Renal cortex interstitium (tissue), 11 donors: ENCODE measurements at regions not wholly inside any gene's neighbourhood (a gene's known extent, or its start where the extent isn't known, plus 50 kb on each side); places are given as distances from the start of the nearest gene placed in this dataset.

Source experiments
- DNase-seq, 11 donors: peaks; one replicate each; pipeline ENCODE4 v3.0.0-alpha.2; 2013; ENCODE audit warnings: low read depth in 9 of 11, low spot score in 4 of 11; ENCODE audit errors: extremely low read depth in 1 of 11

DNA sequence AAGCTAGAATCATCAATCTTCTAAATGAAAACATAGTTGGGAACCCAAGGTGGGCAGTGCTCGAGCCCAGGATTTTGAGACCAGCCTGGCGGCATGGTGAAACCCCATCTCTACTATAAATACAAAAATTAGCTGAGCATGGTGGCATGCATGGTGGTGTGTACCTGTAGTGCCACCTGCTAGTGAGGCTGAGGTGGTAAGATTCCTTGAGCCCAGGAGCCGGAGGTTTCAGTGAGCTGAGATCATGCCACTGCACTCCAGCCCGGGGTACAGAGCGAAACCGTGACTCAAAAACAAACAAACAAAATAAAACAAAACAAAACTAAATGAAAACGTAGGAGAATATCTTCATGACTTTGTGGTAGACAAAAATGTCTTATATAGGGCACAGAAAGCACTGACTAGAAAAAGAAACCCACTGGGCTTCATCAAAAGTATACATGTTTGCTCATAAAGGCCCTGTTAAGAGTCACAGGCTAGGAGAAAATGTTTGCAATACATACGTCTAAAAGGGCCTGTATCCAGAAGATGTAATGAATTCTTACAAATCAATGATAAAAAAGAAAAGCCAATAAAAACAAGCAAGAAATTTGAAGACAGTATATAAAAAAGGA lies 353.6 kb downstream of the FGF9 start:
- DNase-seq, result no peak

DNA sequence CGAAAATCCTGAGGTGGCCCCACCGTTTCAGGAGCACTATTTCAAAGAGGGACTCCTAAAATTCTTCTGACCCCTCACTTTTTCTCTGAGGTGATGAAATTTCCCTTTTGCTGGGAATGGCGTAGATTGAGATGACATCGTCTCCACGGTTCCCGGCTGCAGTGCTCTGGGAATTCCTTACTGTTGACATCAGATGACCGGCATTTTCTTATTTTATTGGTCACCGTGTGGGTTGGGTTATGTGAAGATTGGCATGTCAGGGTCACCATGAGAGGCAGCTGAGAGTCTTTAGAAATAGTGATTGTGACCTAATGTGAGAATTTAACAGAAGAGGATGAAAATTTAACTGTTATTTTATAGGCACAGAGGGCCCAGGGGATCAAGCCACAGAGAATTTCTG lies 356.7 kb downstream of the FGF9 start:
- DNase-seq, result no peak

DNA sequence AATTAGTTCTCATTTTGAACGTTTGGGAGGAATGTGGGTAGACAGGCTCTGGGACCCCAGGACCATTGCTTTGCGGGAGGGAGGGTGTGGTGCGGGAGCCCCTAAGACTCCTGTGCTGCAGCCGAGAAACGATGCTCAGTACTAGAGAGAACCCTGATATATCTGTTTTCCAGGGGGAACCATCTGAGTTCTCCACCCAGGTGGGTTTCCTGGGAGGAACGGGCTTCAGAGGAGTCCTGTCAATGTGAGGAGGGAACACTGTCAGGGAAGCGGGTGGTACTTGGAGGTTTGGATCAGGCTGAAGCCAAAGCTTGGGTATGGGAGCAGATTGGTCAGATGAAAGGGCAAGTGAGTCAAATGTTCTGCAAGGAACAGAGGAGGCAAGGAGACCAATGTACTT lies 358.0 kb downstream of the FGF9 start:
- no peak for DNase-seq

DNA sequence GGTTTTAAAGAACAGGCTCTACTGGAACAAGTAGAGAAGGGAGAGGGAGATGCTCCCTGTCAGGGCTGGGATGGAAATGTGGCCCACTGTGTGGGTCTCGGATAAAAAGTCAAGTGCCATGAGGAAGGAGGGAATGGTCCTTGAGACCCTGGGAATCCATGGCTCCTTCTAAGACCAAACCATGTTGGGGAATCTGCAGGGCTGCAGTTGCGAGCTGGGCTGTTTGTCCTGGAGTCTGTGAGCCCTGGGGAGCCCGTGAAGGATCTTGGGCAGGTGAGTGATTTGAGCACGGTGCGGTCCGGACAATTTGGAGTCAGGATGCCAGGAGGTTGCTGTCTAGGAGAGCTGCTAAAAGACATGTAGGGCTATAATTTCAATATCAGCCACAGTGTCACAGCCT lies 359.4 kb downstream of the FGF9 start:
- no peak for DNase-seq

DNA sequence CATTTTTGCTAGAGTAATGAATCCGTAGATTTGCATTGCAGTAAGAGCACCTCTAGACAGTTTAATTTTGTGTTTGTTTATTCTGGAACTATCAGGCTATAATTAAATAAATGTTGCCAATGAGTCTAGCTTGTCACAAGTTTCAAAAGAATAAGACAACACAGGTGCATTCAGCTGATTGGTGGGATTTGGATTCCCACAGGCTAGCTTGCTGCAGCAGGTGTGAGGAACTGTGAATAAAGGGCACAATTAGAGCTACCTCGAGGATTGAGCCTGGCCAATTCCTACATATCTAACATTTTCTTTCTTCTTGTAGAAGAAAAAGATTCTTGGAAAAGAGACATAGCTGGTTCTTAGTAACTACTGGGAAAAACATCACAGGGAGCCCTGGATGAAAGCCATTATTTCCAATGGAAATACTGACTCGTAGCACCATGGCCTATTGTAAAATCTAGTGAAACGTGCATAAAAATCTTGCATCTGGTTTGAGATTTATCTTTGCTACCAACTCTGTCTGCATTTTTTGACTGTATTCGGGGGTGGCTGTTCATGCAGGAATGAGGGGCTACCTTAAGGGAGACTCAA lies 360.9 kb downstream of the FGF9 start:
- no peak for DNase-seq

DNA sequence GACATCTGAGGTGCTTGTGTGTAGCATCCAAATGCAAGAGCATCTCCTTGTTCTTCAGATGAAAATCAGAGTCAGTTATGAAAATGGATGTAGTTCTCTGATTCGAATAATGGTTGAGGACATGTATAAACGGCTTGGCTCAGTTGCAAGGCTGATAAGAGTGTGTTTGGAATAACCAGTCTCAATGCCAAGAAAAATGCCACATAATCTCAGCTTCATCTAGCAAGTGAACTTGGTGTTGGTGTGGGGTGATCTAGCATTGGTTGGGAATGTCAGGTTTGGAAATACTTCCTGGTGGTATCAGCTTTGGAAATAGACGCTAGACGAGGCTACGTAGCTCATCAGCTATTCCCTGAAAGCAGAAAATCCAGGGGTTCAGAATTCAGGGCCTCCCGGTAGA lies 362.0 kb downstream of the FGF9 start:
- no peak for DNase-seq

DNA sequence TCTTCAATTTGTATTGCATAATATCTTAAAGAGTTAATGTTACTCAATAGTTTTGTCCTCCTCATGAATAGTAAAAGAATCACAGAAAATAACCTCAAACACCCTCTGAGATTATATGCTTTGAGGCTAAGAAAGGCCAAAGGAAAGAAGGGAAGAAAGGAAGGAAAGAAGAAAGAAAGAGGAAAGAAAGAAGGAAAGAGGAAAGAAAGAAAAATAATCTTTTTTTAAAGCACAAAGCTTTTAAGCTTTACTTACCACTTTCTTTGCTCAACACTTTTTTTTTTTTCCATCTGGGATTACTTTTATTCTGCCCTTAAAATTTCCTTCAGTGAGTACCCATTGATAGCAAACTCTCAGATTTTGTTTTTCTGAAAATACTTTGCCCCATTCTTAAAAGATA lies 369.1 kb downstream of the FGF9 start:
- DNase-seq, result no peak

DNA sequence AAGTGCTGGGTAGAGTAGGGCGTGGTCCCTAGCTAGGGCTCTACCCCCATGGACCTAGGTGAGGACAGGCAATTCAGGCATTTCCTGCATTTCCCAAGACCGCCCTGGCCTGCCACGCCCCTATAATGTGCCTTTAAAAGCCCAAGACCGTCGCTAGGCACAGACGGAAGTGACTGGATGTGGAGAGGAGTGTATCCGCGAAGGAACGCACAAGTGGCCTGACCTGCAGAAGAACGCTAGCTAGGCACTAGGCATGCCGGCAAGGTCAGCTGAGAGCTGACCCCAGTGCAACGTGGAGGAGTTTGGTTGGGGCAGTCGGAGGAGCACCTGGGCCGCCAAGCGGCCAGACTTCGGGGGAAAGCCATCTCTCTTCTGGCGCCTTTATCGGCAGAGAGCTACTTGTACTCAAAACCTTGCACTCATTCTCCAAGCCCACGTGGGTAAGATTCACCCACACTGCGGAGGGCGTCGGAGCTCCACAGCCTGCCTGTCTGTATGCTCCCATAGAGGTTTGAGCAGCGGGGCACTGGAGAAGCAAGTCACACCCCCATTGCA lies 370.0 kb downstream of the FGF9 start:
- DNase-seq, result no peak

DNA sequence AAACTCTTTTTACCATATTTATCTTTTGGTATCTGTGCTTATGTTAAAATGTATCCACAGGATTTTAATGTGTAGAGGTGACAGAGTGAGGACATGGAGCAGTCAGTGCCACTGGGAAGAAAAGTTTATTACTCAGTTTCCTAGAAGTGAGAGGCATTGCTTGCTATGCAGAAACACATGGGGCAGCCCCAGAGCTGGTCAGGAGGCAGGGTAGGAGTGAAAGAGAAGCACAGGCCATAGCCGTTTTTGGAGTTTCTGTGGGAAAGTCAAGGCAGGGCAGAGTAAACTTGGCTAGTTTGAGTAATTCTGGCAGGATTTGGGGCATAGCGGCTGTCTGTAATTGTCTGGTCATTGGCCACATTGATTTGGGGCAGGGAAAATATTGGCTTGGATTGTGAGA lies 370.9 kb downstream of the FGF9 start:
- no peak for DNase-seq

DNA sequence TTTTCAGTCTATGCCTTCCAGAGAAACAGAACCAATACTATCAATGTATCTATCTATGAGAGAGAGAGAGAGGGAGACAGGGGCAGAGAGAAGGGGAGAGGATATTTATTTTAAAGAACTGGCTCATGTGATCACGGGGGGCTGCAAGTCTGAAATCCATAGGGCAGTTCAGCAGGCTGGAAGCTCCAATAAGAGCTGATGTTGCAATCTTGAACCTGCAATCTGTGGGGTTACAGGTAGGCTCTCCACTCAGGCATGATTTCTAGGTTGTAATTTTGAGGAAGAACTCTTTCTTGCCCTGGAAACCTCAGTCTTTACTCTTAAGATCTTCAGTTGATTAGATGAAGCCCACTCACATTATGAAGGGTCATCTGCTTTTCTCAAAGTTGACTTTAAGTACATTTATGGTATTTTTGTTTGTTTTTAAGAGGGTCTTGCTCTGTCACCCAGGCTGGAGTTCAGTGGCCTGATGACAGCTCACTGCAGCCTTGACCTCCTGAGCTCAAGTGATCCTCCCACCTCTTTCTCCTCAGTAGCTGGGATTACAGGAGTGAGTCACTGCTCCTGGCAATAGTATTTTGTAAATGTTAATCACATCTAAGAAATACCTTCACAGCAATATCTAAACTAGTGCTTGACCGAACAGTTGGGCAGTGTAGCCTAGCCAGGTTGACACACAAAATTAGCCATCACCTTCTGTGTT lies 376.4 kb downstream of the FGF9 start:
- DNase-seq, result no peak

DNA sequence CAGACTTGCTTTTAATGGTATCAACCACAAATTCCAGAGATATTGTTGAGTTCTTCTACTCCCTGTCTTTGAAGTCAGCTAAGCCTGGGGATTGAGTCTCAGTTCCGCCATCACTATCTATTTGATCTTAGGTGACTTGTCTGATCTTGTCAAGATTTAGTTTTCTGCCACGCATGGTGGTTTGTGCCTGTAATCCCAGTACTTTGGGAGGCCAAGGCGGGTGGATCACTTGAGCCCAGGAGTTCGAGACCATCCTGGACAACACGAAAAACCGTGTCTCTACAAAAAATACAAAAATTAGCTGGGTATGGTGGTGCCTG lies 376.9 kb downstream of the FGF9 start:
- DNase-seq, result no peak

DNA sequence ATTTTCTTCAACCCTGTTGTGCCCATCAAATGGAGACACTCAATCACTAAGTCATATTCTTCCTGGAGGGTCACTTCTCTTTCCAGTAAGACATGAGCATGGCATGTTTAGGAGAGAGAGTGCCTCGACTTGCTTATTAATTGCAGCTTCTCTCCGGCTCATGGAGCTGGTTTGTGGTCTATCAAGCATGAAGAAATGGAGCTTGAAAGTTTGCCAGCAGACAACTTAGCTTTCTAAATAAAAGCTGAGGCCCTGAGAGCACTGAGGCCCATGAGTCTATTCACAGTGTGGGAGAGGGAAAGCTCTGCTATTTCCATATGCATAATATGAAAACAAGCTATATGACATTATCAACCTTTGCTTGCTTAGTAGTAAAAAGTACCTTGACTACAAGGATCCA lies 378.5 kb downstream of the FGF9 start:
- no peak for DNase-seq

DNA sequence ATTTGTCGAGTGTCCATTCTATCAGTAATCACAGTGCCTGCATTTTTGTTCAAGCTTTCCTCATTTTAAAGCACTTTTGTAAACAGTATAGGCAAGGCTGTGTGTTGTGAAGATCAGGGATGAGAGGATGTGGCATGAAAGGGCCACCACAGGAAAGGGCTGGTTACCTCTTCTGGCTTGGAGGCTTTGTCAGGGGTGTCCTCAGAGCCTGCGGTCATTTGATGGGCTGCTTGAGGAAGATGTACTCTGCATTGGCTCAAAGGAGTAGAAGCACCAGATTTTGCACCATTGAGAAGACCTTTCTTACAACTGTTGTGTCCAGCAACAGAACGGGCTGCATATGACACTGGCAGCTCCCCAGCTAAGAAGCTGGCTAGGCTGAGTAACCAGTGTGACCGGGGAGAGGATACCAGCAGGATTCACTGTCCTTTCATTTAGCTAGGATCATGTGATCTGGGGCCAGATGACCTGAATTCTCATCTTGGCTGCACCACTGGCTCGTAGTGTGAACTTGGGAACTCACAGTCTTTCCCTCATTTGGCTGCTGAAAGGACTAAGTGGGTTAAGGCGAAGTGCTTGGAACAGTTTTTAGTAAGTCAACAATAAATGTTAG lies 380.2 kb downstream of the FGF9 start:
- DNase-seq, result no peak

DNA sequence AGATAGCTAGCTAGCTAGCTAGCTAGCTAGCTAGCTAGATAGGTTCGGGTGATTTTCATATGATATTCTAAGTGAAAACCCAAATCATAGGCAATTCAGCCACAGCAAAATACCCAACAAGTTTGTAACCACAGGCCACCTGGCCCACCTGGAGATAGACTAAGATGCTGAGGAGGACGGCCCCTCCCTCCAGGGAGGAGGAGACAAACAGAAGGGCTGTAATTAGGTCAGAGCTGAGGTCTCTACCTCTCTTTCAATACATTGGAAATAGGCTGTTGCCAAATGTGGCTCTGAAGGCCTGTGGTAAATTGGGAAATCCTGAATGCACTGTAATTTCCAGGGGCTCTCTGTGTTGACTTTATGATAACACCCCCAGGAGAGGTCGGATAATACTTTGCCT lies 382.2 kb downstream of the FGF9 start:
- DNase-seq, result no peak

DNA sequence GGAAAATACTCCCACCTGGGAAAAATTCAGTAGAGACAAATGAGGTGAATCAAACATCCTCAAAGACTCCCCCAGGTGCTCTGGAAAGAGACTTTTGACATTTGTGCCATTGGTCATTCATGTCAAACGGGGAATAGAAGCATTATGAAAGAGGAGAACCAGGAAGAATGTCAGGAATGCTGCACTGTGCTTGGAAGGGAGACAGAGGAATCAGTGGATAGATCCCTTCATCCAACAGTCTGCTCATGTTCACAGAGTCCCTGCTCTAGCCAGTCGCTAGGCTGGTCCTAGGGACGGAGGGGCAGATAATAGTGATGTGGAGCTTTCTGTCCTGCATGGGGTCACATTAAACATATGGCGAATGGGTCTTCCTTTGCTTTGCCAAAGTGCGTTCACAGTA lies 384.4 kb downstream of the FGF9 start:
- no peak for DNase-seq

DNA sequence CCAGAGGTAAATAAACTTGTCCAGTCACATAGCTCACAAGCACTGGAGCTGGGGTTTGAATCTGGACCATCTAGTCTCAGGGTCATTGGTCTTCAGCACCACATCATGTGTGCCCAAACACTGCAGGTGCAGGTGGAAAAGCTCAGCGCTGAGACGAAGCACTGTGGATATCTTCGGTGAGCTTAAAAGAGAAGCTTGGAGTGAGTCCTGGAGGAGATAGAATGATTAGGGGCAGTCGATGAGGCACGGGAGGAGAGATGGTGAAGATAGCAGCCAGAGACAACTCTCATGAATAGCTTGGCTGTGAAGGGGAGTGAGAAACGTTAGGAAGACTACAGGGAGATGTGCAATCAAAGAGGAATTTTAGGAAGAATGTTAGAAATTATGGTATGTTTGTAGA lies 389.3 kb downstream of the FGF9 start:
- DNase-seq, result no peak

DNA sequence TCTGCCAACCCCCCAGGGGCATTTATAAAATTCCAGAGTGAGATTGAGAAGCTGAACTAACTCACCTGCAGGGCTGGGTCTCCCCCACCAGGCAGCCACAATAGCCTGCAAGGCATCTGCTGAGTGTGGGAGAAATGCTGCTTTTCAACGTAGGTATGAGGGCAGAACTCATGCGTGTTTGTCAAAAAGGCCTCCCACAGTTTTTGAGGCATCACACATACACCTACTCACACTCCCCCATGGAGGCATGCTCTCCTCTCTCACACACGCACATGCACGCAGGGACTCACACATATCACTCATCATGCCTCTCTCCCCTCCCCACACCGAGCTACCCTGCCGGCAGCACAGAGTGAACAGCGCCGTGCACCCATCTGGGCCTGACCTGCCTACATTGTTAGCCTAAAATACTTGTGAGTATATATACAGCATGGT lies 390.5 kb downstream of the FGF9 start:
- no peak for DNase-seq

DNA sequence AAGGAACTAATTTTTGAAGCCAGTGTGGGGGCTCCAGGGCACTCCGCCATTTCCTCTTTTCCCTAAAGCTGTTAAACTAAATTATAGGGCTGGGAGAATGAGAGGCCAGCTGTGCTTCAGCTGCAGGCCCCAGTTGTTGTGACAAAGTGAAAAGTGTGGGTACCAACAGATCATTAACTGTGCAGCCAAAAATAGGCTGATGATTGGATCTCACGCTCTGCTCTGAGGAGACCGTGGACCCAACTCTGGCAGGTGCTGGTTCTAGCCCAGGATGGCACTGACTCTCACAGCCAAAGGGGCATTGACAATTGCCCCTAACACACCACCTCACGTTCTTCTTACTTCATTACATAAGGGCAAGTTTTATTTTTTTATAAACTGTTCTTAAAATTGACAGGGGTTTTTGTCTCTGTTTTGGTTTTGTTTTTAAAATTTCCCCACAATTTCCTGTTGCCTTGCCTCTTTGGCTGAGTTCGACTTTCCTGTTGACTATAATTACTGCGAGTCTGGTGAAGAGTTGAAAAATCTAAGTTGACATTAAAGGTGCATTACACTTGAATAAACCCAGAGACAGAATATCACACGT lies 391.0 kb downstream of the FGF9 start:
- no peak for DNase-seq

DNA sequence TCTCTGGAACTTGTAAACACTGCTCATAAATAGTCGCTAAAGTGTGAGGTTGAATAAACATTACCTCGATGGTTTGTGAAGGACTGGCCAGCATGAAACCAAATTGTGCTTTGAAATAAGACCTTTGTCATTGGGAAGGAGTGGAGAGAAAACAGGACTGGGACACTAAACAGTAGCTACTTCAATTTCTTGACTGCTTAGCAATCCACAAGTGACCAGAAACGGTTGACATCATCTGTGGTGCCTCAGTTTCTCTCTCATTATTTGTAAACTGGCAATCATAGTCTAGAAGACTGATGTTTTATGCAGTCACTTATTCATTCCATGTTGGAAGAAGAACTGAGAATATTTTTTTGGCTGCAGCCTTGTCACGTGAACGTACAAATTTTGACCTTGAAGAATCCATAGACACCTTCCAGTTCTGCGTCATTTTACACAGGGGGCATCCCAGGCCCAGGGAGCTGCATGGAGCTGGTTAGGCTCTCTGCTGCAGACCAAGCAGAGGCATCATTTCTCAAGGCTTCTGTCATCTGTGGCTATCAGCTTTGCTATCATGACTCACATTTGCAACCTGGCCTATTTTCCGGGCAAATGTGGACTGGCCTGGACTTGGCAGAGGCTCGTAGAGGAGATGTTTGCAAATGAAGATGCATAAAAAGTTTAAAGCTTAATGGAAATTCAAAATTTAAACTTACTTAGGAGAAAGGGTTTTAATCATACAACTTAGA lies 391.8 kb downstream of the FGF9 start:
- no peak for DNase-seq
